IMR-90 (cell line): ENCODE measurements at regions not wholly inside any gene's neighbourhood (a gene's known extent, or its start where the extent isn't known, plus 50 kb on each side); places are given as distances from the start of the nearest gene placed in this dataset.

Experiments used
- ATAC-seq: fragments of 200-7000 bp; cut with Tn5 transposase; 2 replicates; pipeline ENCODE4 v1.9.1; 2020; ENCODE audit warnings: low read depth, mild to moderate bottlenecking, moderate library complexity
- BruUV-seq: library from RNA; stranded (reverse); fragments of 400-500 nt; replicated peaks from 2 replicates; lab custom pipeline; 2021; lab: Mats Ljungman, UMichigan
- CTCF ChIA-PET: fragments of 300-600 bp; formaldehyde crosslinking; extraction: SDS; loops from one replicate; lab custom pipeline; 2021; ENCODE audit warnings: antibody characterized with exemption; lab: Yijun Ruan, JAX
- POLR2A ChIA-PET: fragments of 300-600 bp; sonication (Branson Sonifier 250); formaldehyde crosslinking; loops from one replicate; lab custom pipeline; 2022; ENCODE audit warnings: antibody characterized with exemption; ENCODE audit not compliant: unreplicated experiment; lab: Charles Lee
- DNase-seq: peaks from one replicate; pipeline ENCODE4 v3.0.0; 2013
- H2AFZ ChIP-seq: replicated peaks from 2 replicates; pipeline ENCODE3; 2013; ENCODE audit warnings: low read length, mild to moderate bottlenecking; ENCODE audit not compliant: poor library complexity
- H2AK5ac ChIP-seq: 2 replicates; pipeline ENCODE4 v1.6.1; 2013; ENCODE audit warnings: low read depth, low read length, inconsistent platforms
- H2AK9ac ChIP-seq: replicated peaks from 2 replicates; pipeline ENCODE3; 2013; ENCODE audit warnings: mild to moderate bottlenecking, low read depth, low read length, moderate library complexity; ENCODE audit not compliant: poor library complexity
- H2BK120ac ChIP-seq: 2 replicates; pipeline ENCODE4 v1.6.1; 2013; ENCODE audit warnings: low read depth, low read length, inconsistent platforms
- H2BK15ac ChIP-seq: 3 replicates; pipeline ENCODE4 v1.6.1; 2013; ENCODE audit warnings: low read depth, low read length, inconsistent platforms
- H2BK20ac ChIP-seq: 2 replicates; pipeline ENCODE4 v1.6.1; 2013; ENCODE audit warnings: low read depth, mild to moderate bottlenecking, inconsistent platforms, low read length, moderate library complexity
- H2BK5ac ChIP-seq: 2 replicates; pipeline ENCODE4 v1.6.1; 2013; ENCODE audit warnings: mild to moderate bottlenecking, low read depth, low read length, inconsistent platforms; ENCODE audit not compliant: poor library complexity, severe bottlenecking
- H3K14ac ChIP-seq: replicated peaks from 2 replicates; pipeline ENCODE4 v1.6.1; 2013; ENCODE audit warnings: low read depth, low read length, inconsistent platforms
- H3K18ac ChIP-seq: 2 replicates; pipeline ENCODE4 v1.6.1; 2013; ENCODE audit warnings: low read depth, low read length, control low read depth
- H3K23ac ChIP-seq: 2 replicates; pipeline ENCODE4 v1.6.1; 2013; ENCODE audit warnings: low read depth, low read length, inconsistent platforms
- H3K27ac ChIP-seq: 2 replicates; pipeline ENCODE4 v1.5.1; 2013; ENCODE audit warnings: mild to moderate bottlenecking, control low read depth, low read length; ENCODE audit not compliant: insufficient read depth
- H3K27me3 ChIP-seq: 2 replicates; pipeline ENCODE4 v1.6.1; 2013; ENCODE audit warnings: low read length; ENCODE audit not compliant: control insufficient read depth, insufficient read depth
- H3K36me3 ChIP-seq: 2 replicates; pipeline ENCODE4 v1.6.1; 2013; ENCODE audit warnings: low read length, mixed read lengths; ENCODE audit not compliant: control insufficient read depth, insufficient read depth
- H3K4ac ChIP-seq: 2 replicates; pipeline ENCODE4 v1.6.1; 2013; ENCODE audit warnings: low read depth, low read length, inconsistent platforms
- H3K4me1 ChIP-seq: 2 replicates; pipeline ENCODE4 v1.6.1; 2013; ENCODE audit warnings: low read length, mixed read lengths; ENCODE audit not compliant: control insufficient read depth, insufficient read depth
- H3K4me2 ChIP-seq: 2 replicates; pipeline ENCODE4 v1.6.1; 2013; ENCODE audit warnings: low read depth, mild to moderate bottlenecking, control low read depth, low read length, moderate library complexity
- H3K4me3 ChIP-seq: 2 replicates; pipeline ENCODE4 v1.5.1; 2013; ENCODE audit warnings: low read depth, mild to moderate bottlenecking, control low read depth, low read length, moderate library complexity; ENCODE audit not compliant: insufficient read depth
- H3K56ac ChIP-seq: 2 replicates; pipeline ENCODE4 v1.6.1; 2013; ENCODE audit warnings: low read length, inconsistent platforms; ENCODE audit not compliant: insufficient read depth; ENCODE audit errors: extremely low read depth
- H3K79me1 ChIP-seq, 2 experiments: 2 replicates each; pipeline ENCODE4 v1.6.1; 2013; ENCODE audit warnings: low read length in 2 of 2, inconsistent platforms in 1 of 2, low read depth in 1 of 2
- H3K9ac ChIP-seq: 2 replicates; pipeline ENCODE4 v1.6.1; 2013; ENCODE audit warnings: low read depth, low read length, control low read depth
- H3K9me1 ChIP-seq: 2 replicates; pipeline ENCODE4 v1.6.1; 2013; ENCODE audit warnings: low read length, inconsistent platforms; ENCODE audit not compliant: insufficient read depth
- H3K9me3 ChIP-seq: 2 replicates; pipeline ENCODE4 v1.6.1; 2013; ENCODE audit warnings: low read length; ENCODE audit not compliant: control insufficient read depth, insufficient read depth
- H4K20me1 ChIP-seq: 2 replicates; pipeline ENCODE4 v1.6.1; 2013; ENCODE audit warnings: low read length, inconsistent platforms; ENCODE audit not compliant: insufficient read depth
- H4K5ac ChIP-seq: 2 replicates; pipeline ENCODE4 v1.6.1; 2013; ENCODE audit warnings: mild to moderate bottlenecking, low read depth, low read length, control low read depth
- H4K8ac ChIP-seq, 2 experiments: 2 replicates each; pipeline ENCODE4 v1.6.1; 2013; ENCODE audit warnings: low read depth in 2 of 2, low read length in 2 of 2, control low read depth in 1 of 2, inconsistent platforms in 1 of 2
- H4K91ac ChIP-seq: 2 replicates; pipeline ENCODE4 v1.6.1; 2013; ENCODE audit warnings: low read depth, low read length, inconsistent platforms; ENCODE audit not compliant: insufficient read depth
- CEBPB ChIP-seq: IDR thresholded peaks from 2 replicates; pipeline ENCODE4 v1.6.1; 2012; ENCODE audit warnings: low read depth, low read length, improper control_type of control experiment
- FOS ChIP-seq: fragments of 150-350 bp; IDR thresholded peaks from 2 replicates; pipeline ENCODE4 v1.6.1; 2016; ENCODE audit warnings: low read depth, low read length
- POLR2A ChIP-seq: IDR thresholded peaks from 2 replicates; pipeline ENCODE4 v1.6.1; 2012; ENCODE audit warnings: mild to moderate bottlenecking, low read depth, low read length
- RAD21 ChIP-seq: IDR thresholded peaks from 2 replicates; pipeline ENCODE4 v1.6.1; 2012; ENCODE audit warnings: low read length, improper control_type of control experiment
- RCOR1 ChIP-seq: IDR thresholded peaks from 2 replicates; pipeline ENCODE4 v1.6.1; 2012; ENCODE audit warnings: mild to moderate bottlenecking, low read length, improper control_type of control experiment; ENCODE audit not compliant: insufficient replicate concordance
- WGBS, 2 experiments: methylation state at CpG; one replicate each; pipeline versions ENCODE4 v1.1.5 to v1.1.7; 2013; ENCODE audit warnings: missing lambda C conversion rate in 2 of 2; ENCODE audit not compliant: insufficient read length in 1 of 2; ENCODE audit errors: extremely low coverage in 2 of 2; 5-methylcytosine and 5-hydroxymethylcytosine counted together
- dilution Hi-C: fragments of 300-500 bp; cut with HindIII; formaldehyde crosslinking; loops from one replicate; pipeline ENCODE4 v1.14.3; 2018; ENCODE audit warnings: low sequenced_read_pairs; ENCODE audit not compliant: unreplicated experiment
- in situ Hi-C: fragments of 300-500 bp; cut with MboI; formaldehyde crosslinking; loops from 3 replicates; pipeline ENCODE4 v1.14.3; 2019; ENCODE audit warnings: low sequenced_read_pairs, inconsistent platforms, mixed read lengths
- intact Hi-C: fragments of 100-400 bp; cut with micrococcal nuclease; formaldehyde crosslinking; loops from 2 replicates; pipeline ENCODE4 v1.10.0; 2022

DNA sequence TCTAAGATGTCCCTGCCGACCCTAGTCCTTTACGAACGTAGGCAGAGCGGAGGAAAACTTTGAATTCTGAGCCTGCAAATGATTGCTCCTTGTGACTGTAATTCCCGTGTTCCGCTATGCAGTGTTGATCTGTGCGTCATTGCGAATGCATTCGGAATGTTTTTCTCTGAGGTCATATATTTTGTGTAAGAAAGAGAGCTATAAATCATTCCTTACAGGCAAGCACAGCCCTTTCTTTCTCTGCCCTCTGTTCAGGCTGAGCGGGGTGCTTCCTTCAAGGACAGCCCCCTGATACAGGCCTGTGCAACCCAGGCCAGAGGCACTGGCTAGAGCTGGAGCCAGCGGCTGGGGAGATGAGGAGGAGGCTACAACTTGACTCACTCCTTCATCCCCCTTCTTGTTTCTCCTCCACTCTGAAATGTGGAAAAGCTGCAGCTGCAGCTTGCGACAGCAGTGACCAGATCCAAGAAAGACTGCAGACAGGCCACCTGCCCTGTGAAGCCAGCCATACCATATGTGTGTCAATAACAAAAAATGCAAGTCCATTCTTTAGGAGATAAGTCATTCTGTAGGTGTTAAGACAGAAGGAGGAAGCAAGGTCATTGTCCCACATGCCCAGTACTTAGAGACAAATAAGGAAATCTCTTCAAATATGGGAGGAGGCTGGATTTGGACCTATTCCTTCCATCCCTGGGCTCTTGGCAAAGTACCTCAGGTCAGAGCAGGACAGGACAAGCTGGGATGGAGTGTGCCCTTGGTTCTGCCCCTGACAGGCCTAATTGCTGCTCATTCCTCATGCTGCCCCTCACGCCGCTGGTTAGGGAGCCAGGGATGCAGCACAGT, 345.7 kb upstream of the WWC1 start:
- peak overlapping the region; percentile 76; the same call in 2 of the 3 replicates for H2BK15ac ChIP-seq
- TF ChIP-seq FOS (peak; percentile 45; the same call in 1 of the 2 replicates), CEBPB (peak; percentile 74), RCOR1 (no peak), RAD21 (no peak), POLR2A (peak; percentile 47; the same call in 1 of the 2 replicates)
- H3K14ac ChIP-seq: peak overlapping the region; percentile 88
- H3K36me3 ChIP-seq: no peaks in the 10 kb centered on the region
- H3K27me3 ChIP-seq: no peaks in the 10 kb centered on the region
- ATAC-seq (peak; percentile 92), DNase-seq (peak; percentile 98)
- H2BK120ac ChIP-seq: peak overlapping the region; percentile 97
- H3K23ac ChIP-seq: peak overlapping the region; percentile 94
- H3K4me1 ChIP-seq: peaks cover 15% of the 10 kb centered on the region
- no TSS peak for BruUV-seq
- WGBS, 2 experiments: 7% methylated on average over 4 of the region's 14 CpGs; no CpG with 5 or more reads in 1 of the 2 experiments
- H4K91ac ChIP-seq: peak overlapping the region; percentile 96
- intact Hi-C loops: loop anchor here (1.0 to 5.0 kb wide), 2 partner anchors 223 to 246 kb away; no protein-coding TSS in a partner anchor
- peak overlapping the region; percentile 91 for H3K27ac ChIP-seq
- H3K9me1 ChIP-seq: peaks cover 6% of the 10 kb centered on the region; the same call in 1 of the 2 replicates
- peak overlapping the region; percentile 96 for H2BK20ac ChIP-seq
- peak overlapping the region; percentile 92 for H2AK5ac ChIP-seq
- H2BK5ac ChIP-seq: peak overlapping the region; percentile 96
- H4K20me1 ChIP-seq: no peaks in the 10 kb centered on the region
- dilution Hi-C loops: no loop called here
- peak overlapping the region; percentile 88 to 93 for H4K8ac ChIP-seq
- H3K9me3 ChIP-seq: no peaks in the 10 kb centered on the region
- H3K9ac ChIP-seq: peak overlapping the region; percentile 58
- H4K5ac ChIP-seq: peak overlapping the region; percentile 86
- H3K56ac ChIP-seq: peak overlapping the region; percentile 92
- peak overlapping the region; percentile 99 for H3K18ac ChIP-seq
- in situ Hi-C loops: loop anchor here (10.0 kb wide), 1 partner anchor 221 kb away; no protein-coding TSS in a partner anchor
- H3K79me1 ChIP-seq: no peaks in the 10 kb centered on the region
- peak overlapping the region; percentile 43 for H3K4me2 ChIP-seq
- ChIA-PET CTCF (no interaction called here), POLR2A (interaction anchor here (0.5 kb wide), 1 partner anchor 101 kb away, joined by 14 read pairs; no protein-coding TSS in a partner anchor)
- H2AFZ ChIP-seq: peak overlapping the region; percentile 84
- H3K4me3 ChIP-seq: no peak overlapping the region
- peak overlapping the region; percentile 63 for H2AK9ac ChIP-seq
- peak overlapping the region; percentile 98 for H3K4ac ChIP-seq
